22Rv1 (cell line): ENCODE measurements at regions not wholly inside any gene's neighbourhood (a gene's known extent, or its start where the extent isn't known, plus 50 kb on each side); places are given as distances from the start of the nearest gene placed in this dataset.

ENCODE experiments used
- ZFX ChIP-seq: fragments of 450-650 bp; IDR thresholded peaks from 2 replicates; pipeline ENCODE4 v1.6.1; 2017; ENCODE audit warnings: antibody characterized with exemption, borderline replicate concordance
- TF ChIP-seq, protein P1 (sequence below): fragments of 450-650 bp; IDR thresholded peaks from 2 replicates; pipeline ENCODE4 v1.5.1; 2017; ENCODE audit warnings: mild to moderate bottlenecking

GRCh38 chr13:69292789-69293425 is 814.7 kb upstream of the ATXN8OS start:
- TF ChIP-seq, protein P1, sequence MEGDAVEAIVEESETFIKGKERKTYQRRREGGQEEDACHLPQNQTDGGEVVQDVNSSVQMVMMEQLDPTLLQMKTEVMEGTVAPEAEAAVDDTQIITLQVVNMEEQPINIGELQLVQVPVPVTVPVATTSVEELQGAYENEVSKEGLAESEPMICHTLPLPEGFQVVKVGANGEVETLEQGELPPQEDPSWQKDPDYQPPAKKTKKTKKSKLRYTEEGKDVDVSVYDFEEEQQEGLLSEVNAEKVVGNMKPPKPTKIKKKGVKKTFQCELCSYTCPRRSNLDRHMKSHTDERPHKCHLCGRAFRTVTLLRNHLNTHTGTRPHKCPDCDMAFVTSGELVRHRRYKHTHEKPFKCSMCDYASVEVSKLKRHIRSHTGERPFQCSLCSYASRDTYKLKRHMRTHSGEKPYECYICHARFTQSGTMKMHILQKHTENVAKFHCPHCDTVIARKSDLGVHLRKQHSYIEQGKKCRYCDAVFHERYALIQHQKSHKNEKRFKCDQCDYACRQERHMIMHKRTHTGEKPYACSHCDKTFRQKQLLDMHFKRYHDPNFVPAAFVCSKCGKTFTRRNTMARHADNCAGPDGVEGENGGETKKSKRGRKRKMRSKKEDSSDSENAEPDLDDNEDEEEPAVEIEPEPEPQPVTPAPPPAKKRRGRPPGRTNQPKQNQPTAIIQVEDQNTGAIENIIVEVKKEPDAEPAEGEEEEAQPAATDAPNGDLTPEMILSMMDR: no peak
- no peak for TF ChIP-seq ZFX
